ENCODE measurements at regions not wholly inside any gene's neighbourhood (a gene's known extent, or its start where the extent isn't known, plus 50 kb on each side); places are given as distances from the start of the nearest gene placed in this dataset.

DNA sequence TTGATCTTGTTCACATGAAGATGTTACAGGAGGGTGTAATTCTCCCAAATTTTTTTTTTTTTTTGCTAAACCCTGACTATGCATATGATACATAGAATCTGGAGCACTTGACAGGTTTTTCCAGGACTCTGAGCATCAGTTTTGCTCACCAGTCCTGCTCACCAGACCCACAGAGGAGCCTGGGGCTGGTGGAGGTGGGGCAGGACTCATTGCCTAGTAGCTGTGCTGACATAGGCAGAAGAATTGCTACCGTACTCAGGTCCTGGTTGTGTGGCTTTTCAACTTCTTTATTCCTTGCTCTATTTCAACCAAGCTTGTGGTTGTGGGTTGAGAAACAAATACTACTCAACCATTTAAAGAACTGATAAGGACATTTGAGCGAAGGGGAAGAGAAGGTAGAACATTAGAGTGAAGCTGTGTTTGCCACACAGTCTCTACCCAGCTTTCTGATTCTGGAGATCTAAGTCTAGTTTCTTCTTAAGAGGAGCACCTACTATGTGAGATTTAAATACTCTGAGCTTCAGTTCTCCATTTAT is 212.4 kb downstream of the UTP18 start:
- no peak for TF ChIP-seq ETV6 (conservative IDR thresholded peaks at IDR 0.05 in 1 of 2, IDR thresholded peaks at IDR 0.05 in 1 of 2; ENCODE audit: borderline replicate concordance in 1 of 2, low read depth in 1 of 2)
- no peak for TF ChIP-seq CREM (IDR thresholded peaks at IDR 0.05; ENCODE audit: low read depth)
- Histone ChIP-seq H3K4me3 (no peak overlapping the region), H3K36me3 (ENCODE audit: control insufficient read depth in 2 of 2, insufficient read depth in 2 of 2, low read length in 1 of 2) (no peaks in the 10 kb centered on the region), H3K27me3 (replicated peaks in 1 of 2; ENCODE audit: control insufficient read depth in 2 of 2, insufficient read depth in 2 of 2, low read length in 1 of 2) (peaks cover 0 to 3% of the 10 kb centered on the region in 2 experiments; a peak in 1 of 4 replicates), H3K9ac (ENCODE audit: control insufficient read depth, insufficient read depth, low read length) (no peak overlapping the region), H3K79me2 (ENCODE audit: control insufficient read depth, insufficient read depth, low read length) (no peaks in the 10 kb centered on the region), H3K27ac (ENCODE audit: control insufficient read depth, insufficient read depth) (no peak overlapping the region), H3K4me2 (ENCODE audit: control insufficient read depth, insufficient read depth) (no peak overlapping the region), H3K4me1 (ENCODE audit: control insufficient read depth, insufficient read depth, low read length) (no peaks in the 10 kb centered on the region), H4K20me1 (ENCODE audit: control insufficient read depth, insufficient read depth) (no peaks in the 10 kb centered on the region), H2AFZ (ENCODE audit: control insufficient read depth, low read depth, low read length) (no peak overlapping the region), H3K9me3 (replicated peaks; ENCODE audit: control insufficient read depth, insufficient read depth, low read length) (no peaks in the 10 kb centered on the region)
- FAIRE-seq = no peak
- RAD21 ChIA-PET (ENCODE audit: unreplicated experiment) = no interaction called here
- SMC1A ChIA-PET (ENCODE audit: uncharacterized antibody, unreplicated experiment) = interaction anchor here (1.4 kb wide), 1 partner anchor 10 kb away, joined by 3 read pairs; no protein-coding TSS in a partner anchor
- CTCF ChIA-PET = interaction anchor here (0.6 to 1.4 kb wide), 3 partner anchors 11 to 1087 kb away, joined by 3 read pairs; no protein-coding TSS in a partner anchor
- intact Hi-C loops (cut with micrococcal nuclease; ENCODE audit: unreplicated experiment) (no loop called here), in situ Hi-C loops (cut with MboI) (no loop called here)
- POLR2A ChIA-PET = no interaction called here
- no peak for DNase-seq (ENCODE audit: low read depth, low spot score)
- 15% methylated on average over 2 of the region's 2 CpGs for WGBS (ENCODE audit: insufficient coverage, insufficient replicate concordance, low lambda C conversion rate, missing lambda C conversion rate)
- no TSS peak for BruUV-seq (replicated peaks)
- ATAC-seq = no peak

- Histone ChIP-seq H2AFZ (ENCODE audit: control insufficient read depth, low read depth, low read length) (no peak overlapping the region), H3K79me2 (ENCODE audit: control insufficient read depth, insufficient read depth, low read length) (no peaks in the 10 kb centered on the region), H3K36me3 (ENCODE audit: control insufficient read depth in 2 of 2, insufficient read depth in 2 of 2, low read length in 1 of 2) (no peaks in the 10 kb centered on the region), H3K9ac (ENCODE audit: control insufficient read depth, insufficient read depth, low read length) (no peak overlapping the region), H3K27me3 (replicated peaks in 1 of 2; ENCODE audit: control insufficient read depth in 2 of 2, insufficient read depth in 2 of 2, low read length in 1 of 2) (peaks cover 0 to 3% of the 10 kb centered on the region in 2 experiments; a peak in 1 of 4 replicates), H3K4me3 (no peak overlapping the region), H3K4me1 (ENCODE audit: control insufficient read depth, insufficient read depth, low read length) (no peaks in the 10 kb centered on the region), H3K9me3 (replicated peaks; ENCODE audit: control insufficient read depth, insufficient read depth, low read length) (no peaks in the 10 kb centered on the region), H3K27ac (ENCODE audit: control insufficient read depth, insufficient read depth) (no peak overlapping the region), H3K4me2 (ENCODE audit: control insufficient read depth, insufficient read depth) (no peak overlapping the region), H4K20me1 (ENCODE audit: control insufficient read depth, insufficient read depth) (no peaks in the 10 kb centered on the region)
- no TSS peak for BruUV-seq (replicated peaks)
- 16% methylated on average over 4 of the region's 4 CpGs for WGBS (ENCODE audit: insufficient coverage, insufficient replicate concordance, low lambda C conversion rate, missing lambda C conversion rate)
- TF ChIP-seq NR2F1 (conservative IDR thresholded peaks at IDR 0.05) (no peak), SP1 (IDR thresholded peaks at IDR 0.05; ENCODE audit: low read depth, low read length) (no peak), NKRF (conservative IDR thresholded peaks at IDR 0.05) (no peak), ASH2L (IDR thresholded peaks at IDR 0.05; ENCODE audit: borderline replicate concordance, low read depth) (no peak), STAT1 (conservative IDR thresholded peaks at IDR 0.05) (no peak), ZNF622 (IDR thresholded peaks at IDR 0.05) (no peak), POLR2AphosphoS5 (IDR thresholded peaks at IDR 0.05; ENCODE audit: low read length) (no peak), PML (IDR thresholded peaks at IDR 0.05; ENCODE audit: low read length) (no peak), YY1 (IDR thresholded peaks at IDR 0.05; ENCODE audit: low read depth, low read length) (no peak), SMAD1 (IDR thresholded peaks at IDR 0.05; ENCODE audit: low read depth, partially characterized antibody) (no peak), SPI1 (IDR thresholded peaks at IDR 0.05; ENCODE audit: borderline replicate concordance, insufficient read depth, low read depth, low read length) (no peak)
- TF ChIP-seq, protein P1, sequence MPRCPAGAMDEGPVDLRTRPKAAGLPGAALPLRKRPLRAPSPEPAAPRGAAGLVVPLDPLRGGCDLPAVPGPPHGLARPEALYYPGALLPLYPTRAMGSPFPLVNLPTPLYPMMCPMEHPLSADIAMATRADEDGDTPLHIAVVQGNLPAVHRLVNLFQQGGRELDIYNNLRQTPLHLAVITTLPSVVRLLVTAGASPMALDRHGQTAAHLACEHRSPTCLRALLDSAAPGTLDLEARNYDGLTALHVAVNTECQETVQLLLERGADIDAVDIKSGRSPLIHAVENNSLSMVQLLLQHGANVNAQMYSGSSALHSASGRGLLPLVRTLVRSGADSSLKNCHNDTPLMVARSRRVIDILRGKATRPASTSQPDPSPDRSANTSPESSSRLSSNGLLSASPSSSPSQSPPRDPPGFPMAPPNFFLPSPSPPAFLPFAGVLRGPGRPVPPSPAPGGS (IDR thresholded peaks at IDR 0.05; ENCODE audit: borderline replicate concordance, insufficient read depth, low read depth, low read length, poor library complexity, severe bottlenecking) = no peak
- POLR2A ChIA-PET = no interaction called here
- RAD21 ChIA-PET (ENCODE audit: unreplicated experiment) = no interaction called here
- in situ Hi-C loops (cut with MboI) = no loop called here
- ATAC-seq = no peak
- intact Hi-C loops (cut with micrococcal nuclease; ENCODE audit: unreplicated experiment) = no loop called here
- CTCF ChIA-PET = no interaction called here
- no peak for DNase-seq (ENCODE audit: low read depth, low spot score)
- FAIRE-seq = no peak
- SMC1A ChIA-PET (ENCODE audit: uncharacterized antibody, unreplicated experiment) = no interaction called here
Measured at GRCh38 chr17:51474764-51475163, 214.4 kb downstream of the UTP18 start.

All from GM12878 (cell line).